ENCODE measurements at regions not wholly inside any gene's neighbourhood (a gene's known extent, or its start where the extent isn't known, plus 50 kb on each side); places are given as distances from the start of the nearest gene placed in this dataset.
A peak's percentile ranks its signal among the peaks of the same experiment; 100 is the strongest.

- Mint-ChIP-seq H3K27ac (peak overlapping the region; percentile 22), H3K27me3 (peaks cover 3% of the 10 kb centered on the region), H3K4me1 (ENCODE audit: unreplicated experiment) (peaks cover 8% of the 10 kb centered on the region), H3K9me3 (no peaks in the 10 kb centered on the region), H3K4me3 (no peak overlapping the region), H3K36me3 (no peaks in the 10 kb centered on the region)
- TF ChIP-seq CTCF (conservative IDR thresholded peaks at IDR 0.05), result no peak
- no peak for DNase-seq (ENCODE audit: extremely low spot score, unreplicated experiment)
Observed at GRCh38 chr6:133833949-133834359, 55.0 kb upstream of the TCF21 start.

DNA sequence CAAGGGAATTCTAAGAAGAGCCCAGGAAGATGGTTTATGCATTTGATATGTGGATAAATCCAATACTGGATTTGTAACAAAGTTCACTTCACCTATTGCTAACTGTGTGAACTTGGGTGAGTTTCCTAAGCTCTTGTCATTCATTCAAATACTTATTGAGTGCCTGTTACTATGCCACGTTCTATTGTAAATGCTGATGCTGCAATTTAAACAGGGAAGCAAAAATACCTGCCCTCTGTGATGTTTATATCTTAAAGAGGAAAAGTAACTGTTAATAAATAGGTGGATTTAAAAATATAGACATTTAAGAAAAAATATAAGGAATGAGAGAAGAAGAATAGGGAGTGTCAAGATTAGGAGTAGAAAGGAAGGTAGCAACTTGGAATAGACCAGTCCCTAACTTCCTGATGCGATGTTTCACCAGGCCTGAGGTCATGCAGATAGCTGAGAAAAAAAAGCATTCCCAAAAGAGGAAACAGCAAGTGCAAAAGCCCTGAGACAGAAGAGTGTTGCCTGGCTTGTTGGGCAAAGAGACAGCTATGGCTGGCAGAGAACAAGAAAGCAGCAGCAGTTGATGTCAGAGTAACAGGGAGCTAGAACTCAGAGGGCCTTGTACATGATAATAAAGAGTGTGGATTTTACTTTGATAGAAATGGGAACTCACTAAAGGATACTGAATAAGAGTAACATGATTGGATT lies 54.3 kb upstream of the TCF21 start:
- no peaks in the 10 kb centered on the region for H3K36me3 Mint-ChIP-seq
- no peak for TF ChIP-seq CTCF (conservative IDR thresholded peaks at IDR 0.05)
- H3K4me1 Mint-ChIP-seq (ENCODE audit: unreplicated experiment), result peaks cover 8% of the 10 kb centered on the region
- DNase-seq (ENCODE audit: extremely low spot score, unreplicated experiment), result no peak
- peaks cover 7% of the 10 kb centered on the region for H3K27me3 Mint-ChIP-seq
- H3K4me3 Mint-ChIP-seq, result no peak overlapping the region
- H3K9me3 Mint-ChIP-seq, result no peaks in the 10 kb centered on the region
- H3K27ac Mint-ChIP-seq, result no peak overlapping the region

GRCh38 chr6:133835901-133836300 lies 53.0 kb upstream of the TCF21 start:
- peaks cover 11% of the 10 kb centered on the region for H3K27me3 Mint-ChIP-seq
- no peak for DNase-seq (ENCODE audit: extremely low spot score, unreplicated experiment)

GRCh38 chr6:133837801-133838349 lies 51.0 kb upstream of the TCF21 start:
- TF ChIP-seq CTCF (conservative IDR thresholded peaks at IDR 0.05), result peak; percentile 82
- no peaks in the 10 kb centered on the region for H3K9me3 Mint-ChIP-seq
- DNase-seq (ENCODE audit: extremely low spot score, unreplicated experiment), result peak; percentile 72
- H3K27me3 Mint-ChIP-seq, result peaks cover 11% of the 10 kb centered on the region
- H3K27ac Mint-ChIP-seq, result peak overlapping the region; percentile 62
- H3K4me3 Mint-ChIP-seq, result peak overlapping the region; percentile 87
- no peaks in the 10 kb centered on the region for H3K36me3 Mint-ChIP-seq
- peaks cover 8% of the 10 kb centered on the region for H3K4me1 Mint-ChIP-seq (ENCODE audit: unreplicated experiment)

More at GRCh38 chr6:133835901-133836300, 53.0 kb upstream of the TCF21 start:
- no peaks in the 10 kb centered on the region for H3K36me3 Mint-ChIP-seq
- peak overlapping the region; percentile 30 for H3K4me3 Mint-ChIP-seq
- H3K27ac Mint-ChIP-seq, result no peak overlapping the region
- no peak for TF ChIP-seq CTCF (conservative IDR thresholded peaks at IDR 0.05)
- peaks cover 8% of the 10 kb centered on the region for H3K4me1 Mint-ChIP-seq (ENCODE audit: unreplicated experiment)
- no peaks in the 10 kb centered on the region for H3K9me3 Mint-ChIP-seq
